ENCODE measurements at regions not wholly inside any gene's neighbourhood (a gene's known extent, or its start where the extent isn't known, plus 50 kb on each side); places are given as distances from the start of the nearest gene placed in this dataset.

DNA sequence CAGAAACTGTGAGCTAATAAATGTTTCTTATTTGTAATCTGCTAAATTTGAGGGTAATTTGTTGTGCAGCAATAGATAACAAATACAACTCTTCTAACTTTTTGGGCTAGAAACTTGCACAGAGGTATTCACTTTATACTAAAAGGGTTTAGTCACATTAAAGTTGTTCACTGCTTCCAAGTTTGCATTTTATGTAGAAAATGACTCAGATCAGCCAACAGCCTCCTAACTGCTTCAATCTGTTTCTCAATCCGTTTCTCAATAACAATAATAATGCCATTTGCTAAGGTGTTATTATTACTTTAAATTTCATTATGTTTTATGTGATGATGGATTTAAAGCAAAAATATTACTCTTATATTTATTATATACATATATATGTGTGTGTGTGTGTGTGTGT lies 213.9 kb downstream of the CENPW start:
- no peaks in the 10 kb centered on the region for H3K9me2 ChIP-seq (ENCODE audit: insufficient read depth, low read length)
- H4K20me1 ChIP-seq (ENCODE audit: insufficient read depth, low read length) = no peaks in the 10 kb centered on the region
- no peaks in the 10 kb centered on the region for H3K79me2 ChIP-seq (ENCODE audit: insufficient read depth, low read depth, low read length)
- ChIA-PET CTCF (ENCODE audit: unreplicated experiment) (no interaction called here), POLR2A (no interaction called here)
- TF ChIP-seq EZH2phosphoT487 (IDR thresholded peaks at IDR 0.05; ENCODE audit: borderline replicate concordance, low read depth, low read length) (no peak), CTCF (conservative IDR thresholded peaks at IDR 0.05; ENCODE audit: low read length) (no peak)
- no peak overlapping the region for H3K27ac ChIP-seq (ENCODE audit: low read depth, low read length, poor library complexity, severe bottlenecking)
- H3K4me2 ChIP-seq (ENCODE audit: low read length) = no peak overlapping the region
- no peaks in the 10 kb centered on the region for H3K4me1 ChIP-seq (ENCODE audit: insufficient read depth, low read length, poor library complexity, severe bottlenecking)
- no peak overlapping the region for H2AFZ ChIP-seq (ENCODE audit: low read length)
- no peaks in the 10 kb centered on the region for H3K9me3 ChIP-seq (ENCODE audit: low read length)
- no TSS peak for BruUV-seq (replicated peaks)
- DNase-seq (ENCODE audit: low spot score) = no peak
- H3K36me3 ChIP-seq (ENCODE audit: insufficient read depth, low read length) = no peaks in the 10 kb centered on the region
- H3K4me3 ChIP-seq (ENCODE audit: low read depth, low read length, poor library complexity, severe bottlenecking) = no peak overlapping the region
- intact Hi-C loops (cut with micrococcal nuclease; ENCODE audit: unreplicated experiment) = no loop called here

GRCh38 chr6:126570507-126570906 lies 230.6 kb downstream of the CENPW start:
- Histone ChIP-seq H4K20me1 (ENCODE audit: insufficient read depth, low read length) (0 out of 2 replicates have a peak, but pooled peaks cover 4% of the 10 kb centered on the region), H3K79me2 (ENCODE audit: insufficient read depth, low read depth, low read length) (no peaks in the 10 kb centered on the region), H3K9me3 (ENCODE audit: low read length) (no peaks in the 10 kb centered on the region), H3K4me2 (ENCODE audit: low read length) (no peak overlapping the region), H3K27ac (ENCODE audit: low read depth, low read length, poor library complexity, severe bottlenecking) (no peak overlapping the region), H3K4me1 (ENCODE audit: insufficient read depth, low read length, poor library complexity, severe bottlenecking) (no peaks in the 10 kb centered on the region), H3K4me3 (ENCODE audit: low read depth, low read length, poor library complexity, severe bottlenecking) (no peak overlapping the region), H2AFZ (ENCODE audit: low read length) (no peak overlapping the region), H3K36me3 (ENCODE audit: insufficient read depth, low read length) (no peaks in the 10 kb centered on the region), H3K9me2 (ENCODE audit: insufficient read depth, low read length) (no peaks in the 10 kb centered on the region)
- TF ChIP-seq EZH2phosphoT487 (IDR thresholded peaks at IDR 0.05; ENCODE audit: borderline replicate concordance, low read depth, low read length) (no peak), CTCF (conservative IDR thresholded peaks at IDR 0.05; ENCODE audit: low read length) (no peak)
- DNase-seq (ENCODE audit: low spot score) = no peak
- intact Hi-C loops (cut with micrococcal nuclease; ENCODE audit: unreplicated experiment) = no loop called here
- POLR2A ChIA-PET = no interaction called here
- CTCF ChIA-PET (ENCODE audit: unreplicated experiment) = no interaction called here
- no TSS peak for BruUV-seq (replicated peaks)

DNA sequence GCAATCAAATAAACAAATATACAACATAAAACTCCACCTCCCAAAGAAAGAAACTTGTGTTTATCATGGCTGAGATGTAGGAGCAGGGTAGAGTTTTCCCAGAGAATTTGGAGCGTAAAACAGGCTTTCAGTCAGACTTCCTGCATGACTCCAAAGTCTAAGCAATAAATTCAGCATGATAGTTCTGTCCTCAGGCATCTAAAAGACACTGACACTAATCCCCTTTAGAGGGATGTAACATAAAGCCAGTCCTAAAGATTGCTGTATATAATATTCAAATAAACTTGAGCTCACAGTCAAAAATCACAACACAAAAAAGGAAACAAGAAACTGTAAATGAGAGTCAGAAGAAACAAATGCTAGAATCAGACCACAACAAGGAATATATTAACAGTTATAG lies 234.4 kb downstream of the CENPW start:
- no peaks in the 10 kb centered on the region for H3K79me2 ChIP-seq (ENCODE audit: insufficient read depth, low read depth, low read length)
- H4K20me1 ChIP-seq (ENCODE audit: insufficient read depth, low read length) = 0 out of 2 replicates have a peak, but pooled peaks cover 4% of the 10 kb centered on the region
- no peaks in the 10 kb centered on the region for H3K9me3 ChIP-seq (ENCODE audit: low read length)
- intact Hi-C loops (cut with micrococcal nuclease; ENCODE audit: unreplicated experiment) = no loop called here
- TF ChIP-seq CTCF (conservative IDR thresholded peaks at IDR 0.05; ENCODE audit: low read length) (no peak), EZH2phosphoT487 (IDR thresholded peaks at IDR 0.05; ENCODE audit: borderline replicate concordance, low read depth, low read length) (no peak)
- ChIA-PET POLR2A (no interaction called here), CTCF (ENCODE audit: unreplicated experiment) (no interaction called here)
- H3K4me2 ChIP-seq (ENCODE audit: low read length) = no peak overlapping the region
- no peaks in the 10 kb centered on the region for H3K36me3 ChIP-seq (ENCODE audit: insufficient read depth, low read length)
- no peak overlapping the region for H3K4me3 ChIP-seq (ENCODE audit: low read depth, low read length, poor library complexity, severe bottlenecking)
- BruUV-seq (replicated peaks) = no TSS peak
- no peak overlapping the region for H2AFZ ChIP-seq (ENCODE audit: low read length)
- no peaks in the 10 kb centered on the region for H3K4me1 ChIP-seq (ENCODE audit: insufficient read depth, low read length, poor library complexity, severe bottlenecking)
- no peak overlapping the region for H3K27ac ChIP-seq (ENCODE audit: low read depth, low read length, poor library complexity, severe bottlenecking)
- no peaks in the 10 kb centered on the region for H3K9me2 ChIP-seq (ENCODE audit: insufficient read depth, low read length)
- no peak for DNase-seq (ENCODE audit: low spot score)
